SHP77 treated with DMSO at 0.1 percent for 48 hours (cell line): ENCODE measurements at regions not wholly inside any gene's neighbourhood (a gene's known extent, or its start where the extent isn't known, plus 50 kb on each side); places are given as distances from the start of the nearest gene placed in this dataset.
"Not testable (repeated sequence)": the region's sequence is repeated elsewhere in the genome, so short reads cannot be mapped to it uniquely, and the experiment has no call there.

Experiments
- DNase-seq: peaks from one replicate; lab custom pipeline; 2025; lab: John Stamatoyannopoulos, UW

DNA sequence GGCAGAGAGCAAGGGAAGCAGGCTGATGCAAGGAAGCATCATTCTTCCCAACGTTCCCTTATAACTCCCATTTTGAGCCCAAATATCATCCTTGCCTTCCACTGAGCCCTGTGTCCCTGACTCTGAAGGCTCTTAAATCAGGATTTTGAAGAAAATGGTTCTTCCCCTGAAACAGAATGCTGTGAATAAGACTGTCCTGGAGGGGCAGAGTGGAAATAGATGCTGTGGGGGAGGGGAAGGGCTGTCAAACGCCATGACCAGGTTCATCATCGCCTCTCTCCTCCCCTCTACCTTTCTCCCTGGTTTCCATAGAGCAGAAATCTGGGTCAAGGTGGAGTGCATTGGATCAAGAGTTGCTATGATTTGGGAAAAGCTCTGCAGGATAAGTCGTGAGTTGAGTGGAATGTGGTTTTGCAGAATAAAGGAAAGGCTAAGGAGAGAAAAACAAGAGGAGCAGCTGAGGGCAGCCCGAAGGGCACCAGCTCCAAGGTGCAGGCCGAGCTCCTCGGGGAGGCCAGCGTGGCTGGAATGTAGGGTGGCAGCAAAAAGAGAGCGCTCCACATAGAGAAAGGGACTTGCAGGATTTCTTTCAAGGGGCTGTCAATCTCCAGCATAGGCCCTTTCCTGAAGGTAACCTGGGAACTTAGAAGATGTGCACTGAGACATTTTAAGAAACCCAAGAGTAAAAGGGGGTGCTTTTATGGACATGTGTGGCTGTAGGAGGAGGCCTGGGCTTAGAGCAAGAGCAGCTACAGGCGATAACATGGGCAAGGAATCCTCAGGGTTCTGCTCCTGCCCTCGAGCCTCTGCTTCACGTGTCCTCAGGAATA lies 120.8 kb upstream of the CDYL start:
- DNase-seq: no peak

DNA sequence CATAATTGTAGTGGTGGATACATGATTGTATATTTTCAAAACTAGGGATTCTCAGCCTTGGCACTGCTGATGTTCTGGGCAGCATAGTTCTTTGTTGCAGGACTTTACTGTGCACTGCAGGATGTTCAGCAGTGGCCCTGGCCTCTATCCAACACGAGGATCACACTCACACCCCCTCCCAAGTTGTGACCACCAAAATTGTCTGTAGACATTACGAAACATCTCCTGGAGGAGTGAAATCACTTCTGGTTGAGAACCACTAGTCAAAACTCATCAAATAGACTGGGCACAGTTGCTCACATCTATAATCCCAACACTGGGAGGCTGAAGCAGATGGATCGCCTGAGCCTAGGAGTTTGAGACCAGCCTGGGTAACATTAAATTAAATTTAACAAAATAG lies 123.1 kb upstream of the CDYL start:
- DNase-seq: no peak

DNA sequence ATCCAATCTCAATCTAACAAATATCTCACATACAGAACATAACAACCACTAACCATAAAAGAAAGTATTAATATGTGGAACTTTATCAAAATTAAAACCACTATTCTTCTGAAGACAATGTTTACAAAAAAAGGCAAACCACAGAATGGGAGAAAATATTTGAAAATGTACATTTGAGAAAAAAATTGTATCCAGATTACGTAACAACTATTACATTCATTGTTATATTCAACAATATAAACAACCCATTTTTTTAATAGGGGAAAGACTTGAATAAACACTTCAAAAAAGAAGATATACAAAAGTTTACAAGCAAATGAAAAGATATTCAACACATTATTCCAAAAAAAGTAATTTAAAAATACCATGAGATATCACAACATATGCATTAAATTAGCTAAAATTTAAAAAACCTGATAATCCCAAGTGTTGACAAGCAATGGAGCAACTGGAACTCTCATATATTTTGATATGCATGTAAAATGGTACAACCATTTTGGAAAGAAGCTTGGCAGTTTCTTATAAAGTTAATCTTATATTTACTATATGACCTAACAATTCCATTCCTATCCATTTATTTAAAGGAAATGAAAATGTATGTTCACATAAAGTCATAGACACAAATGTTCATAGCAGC lies 124.3 kb upstream of the CDYL start:
- no peak for DNase-seq

DNA sequence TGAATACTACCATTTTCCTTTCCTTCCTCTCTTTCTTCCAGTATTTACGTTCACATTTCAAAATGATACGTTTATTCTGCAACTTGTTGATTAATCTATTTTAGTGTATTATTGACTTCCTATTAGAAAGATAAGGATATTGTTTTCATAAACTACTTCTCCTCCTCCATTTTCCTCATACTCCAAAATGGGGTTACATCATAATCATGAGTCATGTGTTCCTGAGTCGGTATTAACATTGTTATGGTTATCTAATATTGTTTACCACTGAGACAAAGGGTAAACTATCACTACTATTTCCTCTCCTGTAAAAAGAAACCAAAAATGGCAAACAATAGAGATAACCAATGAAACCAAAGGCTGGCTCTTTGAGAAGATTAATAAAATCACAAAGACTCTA lies 126.5 kb upstream of the CDYL start:
- no peak for DNase-seq

DNA sequence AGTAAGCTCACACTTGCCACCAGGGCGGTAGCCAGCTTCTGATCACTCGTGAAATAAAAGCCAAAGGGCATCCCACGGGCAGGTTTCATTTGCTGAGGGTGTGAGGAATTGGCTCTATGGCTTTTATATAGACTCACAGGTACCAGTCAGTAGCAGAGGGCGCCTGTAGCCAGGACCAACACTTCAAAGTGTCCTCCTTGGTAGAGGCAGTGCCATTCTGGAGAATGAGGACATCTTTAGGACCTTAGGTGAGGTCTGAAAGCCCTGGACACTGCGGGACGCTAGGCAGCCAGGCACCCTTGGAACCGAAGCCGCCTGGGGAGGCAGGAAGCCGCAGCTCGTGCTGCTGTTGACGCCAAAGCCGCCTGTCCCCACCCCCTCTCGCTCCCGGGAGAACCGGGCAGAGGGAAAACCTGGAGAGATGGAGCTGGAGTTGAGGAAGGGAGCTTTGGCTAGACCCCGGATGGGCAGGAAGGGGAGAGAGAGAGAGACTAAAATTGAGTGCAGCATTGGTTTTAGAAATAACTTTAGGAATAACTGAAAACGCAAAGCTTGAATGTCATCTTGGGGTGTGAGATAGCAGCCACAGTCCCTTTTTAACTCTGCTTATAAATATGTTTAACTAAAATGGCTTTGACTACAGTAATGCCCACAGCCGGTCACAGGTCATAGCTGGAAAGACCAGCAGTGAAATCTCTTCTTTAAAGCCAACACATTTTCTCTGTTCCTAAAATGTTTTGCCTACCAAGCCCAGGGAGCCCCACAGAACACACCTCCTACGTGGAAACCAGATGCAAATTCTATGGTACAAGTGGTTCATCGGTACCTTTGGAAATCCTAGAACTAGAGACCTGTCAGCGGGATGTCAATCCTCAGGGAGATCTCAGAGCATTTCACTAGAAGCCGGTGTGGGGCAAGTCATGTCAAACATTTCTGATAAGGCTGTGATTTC lies 128.5 kb upstream of the CDYL start:
- DNase-seq: peak; percentile 66

DNA sequence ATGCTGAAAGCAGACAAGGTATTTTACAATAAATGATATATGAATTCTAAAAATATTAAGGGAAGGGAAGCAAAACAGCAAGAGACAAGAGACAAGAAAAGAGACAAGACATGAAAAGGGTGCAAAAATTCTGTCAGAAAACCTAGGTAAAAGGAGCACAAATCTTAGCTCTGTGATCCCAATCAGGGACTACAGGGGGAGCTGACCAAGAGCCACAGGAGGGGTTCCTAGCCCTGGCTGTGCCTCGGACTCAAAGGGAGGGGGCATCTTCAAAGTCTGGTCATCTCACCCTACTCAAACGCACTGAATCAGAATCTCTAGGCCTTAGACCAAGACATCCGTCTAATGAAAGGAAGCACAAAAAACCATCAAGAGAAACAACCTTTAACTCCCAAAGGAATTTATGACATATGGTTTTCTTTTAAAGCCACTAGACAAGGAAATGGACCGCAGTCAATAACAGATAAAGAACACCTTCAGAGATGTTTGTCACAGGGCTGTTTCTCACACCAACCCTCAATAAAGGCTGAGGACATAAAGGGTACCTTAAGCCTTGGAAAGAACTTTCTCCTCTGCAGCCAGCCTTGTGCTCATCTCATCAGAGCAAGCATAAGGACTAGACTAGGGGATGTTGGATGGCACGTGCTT lies 130.4 kb upstream of the CDYL start:
- no peak for DNase-seq

DNA sequence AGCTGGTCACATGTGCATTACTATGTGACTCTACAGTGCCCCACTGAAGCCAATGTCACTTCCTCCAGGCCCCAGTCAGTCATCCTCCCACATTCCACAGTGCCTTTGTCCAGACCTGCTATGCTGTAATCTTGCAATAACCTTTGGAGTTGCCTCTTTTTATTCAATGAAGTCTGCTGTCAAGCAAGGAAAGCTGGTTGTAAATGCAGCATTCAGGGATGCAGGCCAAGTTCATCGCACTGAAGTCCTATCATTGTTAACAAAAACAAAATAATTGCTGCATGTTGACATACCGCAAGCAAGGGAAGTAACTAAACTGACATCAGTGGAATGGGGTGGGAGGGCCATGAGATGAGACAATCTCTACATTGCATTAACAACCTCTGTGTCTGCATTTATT lies 131.2 kb upstream of the CDYL start:
- DNase-seq: no peak

DNA sequence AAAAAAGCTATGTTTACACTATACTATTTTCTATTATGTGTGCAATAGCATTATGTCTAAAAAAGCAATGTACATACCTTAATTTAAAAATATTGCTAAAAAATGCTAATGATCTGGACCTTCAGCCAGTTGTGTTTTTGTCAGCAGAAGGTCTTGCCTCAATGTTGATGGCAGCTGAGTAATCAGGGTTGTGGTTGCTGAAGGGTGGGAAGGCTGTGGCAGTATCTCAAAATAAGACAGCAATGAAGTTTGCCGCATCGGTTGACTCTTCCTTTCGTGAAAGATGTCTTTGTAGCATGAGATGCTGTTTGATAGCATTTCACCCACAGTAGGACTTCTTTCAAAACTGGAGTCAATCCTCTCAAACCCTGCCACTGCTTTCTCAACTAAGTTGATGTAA lies 134.7 kb upstream of the CDYL start:
- no peak for DNase-seq

DNA sequence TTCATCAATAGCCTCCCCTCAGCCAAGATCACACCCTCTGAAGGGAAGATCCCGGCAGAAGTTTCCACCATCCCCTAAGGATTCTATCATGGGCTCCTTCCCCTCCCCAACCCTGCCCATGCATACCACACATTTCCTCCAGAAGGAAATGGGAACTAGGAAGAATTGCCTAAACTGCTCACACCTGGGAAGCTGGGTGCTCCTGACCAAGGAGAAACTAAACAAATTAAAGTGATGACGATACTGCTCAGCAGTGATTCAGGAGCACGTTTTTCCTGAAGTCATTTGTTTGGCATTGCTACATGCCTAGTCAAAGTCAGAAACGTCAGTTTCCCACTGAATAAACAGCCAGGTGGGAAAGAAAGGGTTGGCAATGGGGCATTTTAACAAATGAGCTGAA lies 136.1 kb upstream of the CDYL start:
- DNase-seq: no peak

DNA sequence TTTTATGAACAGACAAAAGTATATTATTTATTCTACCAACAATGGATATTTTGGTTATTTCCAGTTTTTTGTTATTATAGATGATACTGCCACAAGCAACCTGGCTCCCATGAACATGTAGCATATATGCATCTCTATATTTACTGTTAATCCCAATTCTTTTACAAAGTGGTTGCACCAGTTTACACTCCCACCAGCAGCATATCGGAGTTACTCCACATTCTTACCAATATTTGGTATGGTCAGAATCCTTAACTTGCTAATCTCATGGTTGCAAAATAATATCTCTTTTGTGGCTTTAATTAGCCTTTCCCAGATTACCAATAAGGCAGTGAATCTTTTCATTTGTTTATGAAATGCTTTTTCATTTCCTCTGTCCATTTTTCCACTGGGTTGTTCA lies 137.6 kb upstream of the CDYL start:
- DNase-seq: no peak

DNA sequence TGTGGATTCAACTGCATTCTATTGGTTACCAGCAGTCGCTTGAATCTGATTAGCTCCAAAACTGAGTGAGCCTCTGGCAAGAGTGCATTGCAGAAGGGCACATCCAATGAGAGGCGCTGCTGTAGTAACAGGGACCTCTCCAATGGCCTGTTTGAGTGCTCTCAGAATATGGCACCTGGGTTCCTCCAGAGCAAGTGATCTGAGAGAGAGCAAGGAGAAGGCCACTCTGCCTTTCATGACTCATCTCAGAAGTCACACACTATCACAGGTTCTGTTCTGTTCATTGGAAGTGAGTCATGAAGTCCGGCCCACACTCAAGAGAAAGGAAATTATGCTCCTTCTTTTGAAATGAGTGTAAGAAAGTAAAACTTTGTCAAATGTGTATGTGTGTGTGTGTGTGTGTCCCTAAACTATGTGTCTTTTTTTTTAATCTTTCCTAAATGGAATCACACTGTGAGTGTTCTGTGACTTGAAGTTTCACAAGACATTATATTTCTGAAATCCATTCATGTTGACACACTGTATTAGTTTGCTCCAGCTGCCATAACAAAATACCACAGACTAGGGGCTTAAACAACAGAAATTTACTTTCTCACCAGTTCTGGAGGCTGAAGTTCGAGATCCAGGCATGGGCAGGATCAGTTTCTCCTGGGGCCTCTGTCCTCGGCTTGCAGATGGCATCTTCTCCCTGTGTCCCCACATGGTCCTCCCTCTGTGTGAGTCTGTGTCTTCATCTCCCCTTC lies 138.3 kb upstream of the CDYL start:
- no peak for DNase-seq

DNA sequence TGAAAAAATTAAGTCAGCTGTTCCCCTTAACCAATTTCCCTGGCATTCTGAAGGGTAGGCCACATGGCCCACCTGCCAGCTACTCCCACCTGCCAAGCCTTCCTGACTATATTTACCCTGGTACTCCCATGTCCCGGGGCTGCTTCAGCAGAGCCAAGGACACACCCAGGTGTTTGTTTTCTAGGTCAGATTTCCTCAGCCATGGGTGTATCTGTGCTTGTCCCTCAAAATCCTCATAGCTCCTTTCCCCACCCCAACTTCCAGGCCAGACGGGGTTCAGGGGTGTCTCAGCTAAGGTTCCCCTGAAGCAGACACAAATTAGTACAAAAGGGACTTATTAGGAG lies 139.4 kb upstream of the CDYL start:
- DNase-seq: no peak

DNA sequence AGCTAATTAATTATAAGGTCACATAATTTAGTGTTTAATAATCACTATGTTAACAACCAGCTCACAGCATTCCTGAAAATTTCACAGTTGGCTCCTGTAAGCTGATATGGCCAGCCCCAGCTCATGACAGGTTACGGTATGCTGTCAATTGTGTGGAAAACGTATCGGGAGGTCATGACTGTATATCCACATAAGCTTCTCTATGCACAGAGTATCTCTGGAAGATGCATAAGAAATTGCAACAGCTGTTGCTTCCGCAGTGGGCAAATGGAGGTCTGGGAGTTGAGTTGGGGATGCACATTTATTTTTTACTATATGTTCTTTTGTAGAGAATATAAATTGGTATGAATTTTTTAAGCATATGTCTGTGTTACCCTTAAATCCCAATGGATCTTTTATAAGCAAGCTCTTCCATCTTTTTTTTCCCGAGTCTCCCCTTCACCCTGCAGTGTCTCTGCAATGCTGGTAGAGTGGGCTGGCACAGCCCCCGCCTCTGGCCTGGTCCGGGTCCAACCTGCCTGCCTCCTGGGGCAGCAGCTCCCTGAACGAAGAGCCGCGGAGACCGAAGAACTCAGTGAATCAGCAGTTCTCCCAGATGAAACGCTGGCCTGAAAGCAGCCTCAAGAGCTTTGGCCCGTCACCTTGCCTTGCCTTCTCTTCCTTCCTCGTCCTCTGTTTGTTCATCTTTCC lies 139.9 kb upstream of the CDYL start:
- DNase-seq: no peak

DNA sequence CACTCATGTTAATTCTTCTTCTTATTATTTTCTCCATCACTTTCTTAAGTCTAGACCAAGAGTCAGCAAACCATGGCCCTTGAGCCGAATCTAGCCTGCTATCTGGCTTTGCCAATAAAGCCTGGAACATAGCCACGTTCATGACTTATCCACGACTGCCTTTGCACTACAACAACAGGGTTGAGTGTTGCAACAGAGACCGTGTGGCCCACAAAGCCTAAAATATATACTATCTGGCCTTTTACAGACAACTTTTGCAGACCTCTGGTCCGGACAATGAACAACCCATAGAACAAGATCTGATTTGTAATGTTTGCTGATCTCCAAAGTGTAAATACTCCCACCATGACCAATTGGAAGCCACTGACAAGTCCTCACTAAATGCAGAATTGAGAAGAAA lies 140.5 kb upstream of the CDYL start:
- DNase-seq: no peak

DNA sequence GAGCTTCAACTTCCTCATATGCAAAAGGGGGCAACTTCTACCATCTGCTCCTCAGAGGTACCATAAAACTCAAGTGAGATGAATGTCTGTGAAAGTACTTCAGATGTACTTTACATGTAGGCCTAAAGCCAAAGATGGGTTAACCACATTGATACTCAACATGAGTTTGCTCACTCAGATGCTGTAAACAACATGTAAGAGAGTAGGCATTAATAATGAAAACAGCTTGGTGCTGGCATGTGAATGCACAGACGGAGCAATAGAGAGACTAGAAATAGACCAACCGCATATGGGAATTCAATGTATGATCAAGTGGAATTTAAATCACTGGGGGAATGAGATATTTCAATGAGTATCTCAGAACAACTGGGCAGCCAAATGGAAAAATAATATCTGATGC lies 143.8 kb upstream of the CDYL start:
- no peak for DNase-seq

DNA sequence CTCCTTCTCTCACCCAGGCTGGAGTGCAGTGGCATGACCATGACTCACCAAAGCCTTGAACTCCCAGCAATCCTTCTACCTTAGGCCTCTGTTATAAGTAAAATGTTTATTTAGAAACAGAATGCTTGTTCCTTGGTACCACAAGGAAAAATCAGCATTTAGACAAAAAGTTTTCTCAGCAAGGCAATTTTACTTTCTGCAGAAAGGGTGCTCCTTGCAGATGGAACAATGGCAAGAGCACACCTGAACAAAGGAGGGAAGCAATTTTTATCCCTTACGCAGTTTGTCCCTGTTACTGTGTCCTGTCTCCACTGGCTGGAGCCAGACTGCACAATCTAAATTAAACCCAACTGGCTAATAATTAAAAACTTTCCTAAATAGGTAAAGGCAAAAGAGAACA lies 146.4 kb upstream of the CDYL start:
- not testable (repeated sequence) for DNase-seq

DNA sequence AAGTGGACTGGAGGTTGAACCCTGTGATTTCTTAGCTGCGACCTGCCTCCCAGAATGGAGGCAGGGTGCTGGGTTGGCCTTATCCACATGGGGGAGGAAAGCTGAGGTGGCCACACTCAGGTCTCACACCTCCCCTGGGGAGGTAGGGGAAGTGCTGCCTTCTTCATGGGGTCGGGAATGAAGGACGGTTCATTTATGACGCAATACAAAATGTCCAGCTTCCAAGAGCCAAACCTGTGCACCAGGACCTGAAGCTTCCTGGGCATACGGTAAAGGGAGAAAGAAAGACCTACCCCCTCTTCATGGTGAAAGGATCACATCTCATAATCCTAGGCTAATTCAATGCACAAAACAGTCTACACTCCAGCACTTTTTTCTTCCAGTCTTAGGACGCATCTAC lies 150.6 kb upstream of the CDYL start:
- DNase-seq: no peak

DNA sequence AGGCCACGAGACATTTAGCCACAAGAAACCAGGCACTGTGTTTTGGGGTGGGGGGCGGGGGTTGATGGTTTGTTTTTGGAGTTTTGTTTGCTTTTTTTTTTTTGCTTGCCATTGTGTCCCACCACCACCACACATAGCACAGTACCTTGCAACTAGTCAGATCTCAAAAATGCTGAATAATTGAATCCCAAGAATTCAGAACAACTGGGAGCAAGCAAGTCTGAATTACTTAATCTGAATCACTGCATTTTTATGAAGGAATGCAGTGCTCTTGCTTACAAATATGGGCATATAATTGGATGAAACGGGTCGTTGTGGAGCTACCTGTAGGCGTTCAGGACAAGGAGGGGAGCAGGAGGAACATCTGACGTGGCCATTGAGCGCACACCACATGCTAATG lies 151.5 kb upstream of the CDYL start:
- no peak for DNase-seq

DNA sequence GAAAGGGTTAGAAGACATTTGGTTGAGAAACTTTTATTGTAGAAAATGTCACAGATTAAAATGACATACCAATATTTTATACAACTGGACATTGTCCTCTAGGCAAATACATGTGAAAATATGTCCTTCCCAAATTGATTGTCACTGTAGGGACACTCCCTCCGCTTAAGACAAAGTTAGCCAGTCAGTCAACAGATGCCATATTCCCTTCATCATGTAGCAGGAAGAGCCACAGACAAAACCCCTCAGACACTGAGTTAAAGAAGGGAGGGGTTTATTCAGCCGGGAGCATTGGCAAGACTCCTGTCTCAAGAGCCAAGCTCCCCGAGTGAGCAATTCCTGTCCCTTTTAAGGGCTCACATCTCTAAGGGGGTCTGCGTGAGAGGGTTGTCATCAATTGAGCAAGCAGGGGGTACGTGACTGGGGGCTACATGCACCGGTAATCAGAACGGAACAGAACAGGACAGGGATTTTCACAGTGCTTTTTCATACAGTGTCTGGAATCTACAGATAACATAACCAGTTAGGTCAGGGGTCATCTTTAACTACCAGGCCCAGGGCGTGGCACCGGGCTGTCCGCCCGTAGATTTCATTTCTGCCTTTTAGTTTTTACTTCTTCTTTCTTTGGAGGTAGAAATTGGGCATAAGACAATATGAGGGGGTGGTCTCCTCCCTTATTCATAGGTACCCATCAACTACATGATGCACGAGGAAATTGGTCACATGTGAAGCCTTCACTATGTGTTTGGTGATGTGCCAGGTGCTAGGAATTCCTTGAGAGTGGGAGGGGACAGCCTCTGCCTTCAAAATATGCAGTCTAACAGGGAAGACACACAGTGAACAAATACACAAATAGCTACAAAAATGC lies 155.7 kb upstream of the CDYL start:
- DNase-seq: no peak

DNA sequence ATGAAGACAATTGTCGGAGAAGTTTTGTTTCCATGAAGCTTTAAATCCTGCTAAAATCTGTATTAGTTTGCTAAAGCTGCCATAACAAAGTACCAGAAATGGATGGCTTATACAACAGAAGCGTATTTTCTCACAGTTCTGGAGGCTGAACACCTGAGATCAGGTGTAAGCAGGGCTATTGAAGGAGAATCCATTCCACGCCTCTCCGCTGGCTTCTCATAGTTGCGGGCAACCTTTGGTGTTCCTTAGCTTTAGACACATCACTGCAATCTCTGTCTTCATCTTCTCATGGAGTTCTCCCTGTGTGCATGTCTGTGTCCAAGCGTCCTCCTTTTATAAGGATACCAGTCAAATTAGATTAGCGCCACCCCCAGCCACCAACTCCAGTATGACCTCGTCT lies 159.9 kb upstream of the CDYL start:
- DNase-seq: no peak
